Gastrocnemius medialis (tissue), 4 donors: ENCODE measurements at regions not wholly inside any gene's neighbourhood (a gene's known extent, or its start where the extent isn't known, plus 50 kb on each side); places are given as distances from the start of the nearest gene placed in this dataset.

ENCODE experiments used
- ATAC-seq, 2 donors: fragments of 150-250 bp; one replicate each; pipeline ENCODE4 v1.9.1; 2016
- DNase-seq, 2 donors: peaks; one replicate each; pipeline ENCODE4 v3.0.0-alpha.2; 2019
- H3K27ac ChIP-seq, 4 donors: fragments of 200-600 bp; sonication (generic); 1 replicate in 1 of 4; 2 replicates in 3 of 4; pipeline ENCODE4 v1.5.1; 2016 to 2018; ENCODE audit warnings: mild to moderate bottlenecking in 2 of 4, moderate library complexity in 1 of 4
- H3K27me3 ChIP-seq, 3 donors: fragments of 200-600 bp; sonication (generic) in 2 of 3; 1 replicate in 1 of 3; 2 replicates in 2 of 3; pipeline versions ENCODE4 v1.5.1 to v1.6.0; 2016 to 2019; ENCODE audit warnings: mild to moderate bottlenecking in 1 of 3, moderate library complexity in 1 of 3
- H3K36me3 ChIP-seq, 2 donors: fragments of 200-600 bp; sonication (generic) in 1 of 2; one replicate each; pipeline ENCODE4 v1.5.1; 2017 to 2018
- H3K4me1 ChIP-seq, 2 donors: fragments of 200-600 bp; sonication (generic) in 1 of 2; one replicate each; pipeline ENCODE4 v1.5.1; 2016 to 2017; ENCODE audit warnings: mild to moderate bottlenecking in 2 of 2
- H3K4me3 ChIP-seq, 4 donors: fragments of 200-600 bp; sonication (generic) in 3 of 4; 1 replicate in 1 of 4; 2 replicates in 3 of 4; pipeline ENCODE4 v1.5.1; 2016 to 2019; ENCODE audit warnings: mild to moderate bottlenecking in 2 of 4
- H3K9me3 ChIP-seq, 3 donors: fragments of 200-600 bp; sonication (generic) in 2 of 3; 1 replicate in 1 of 3; 2 replicates in 2 of 3; pipeline ENCODE4 v1.5.1; 2016 to 2019
- POLR2A ChIP-seq, 2 donors: fragments of 450-650 bp; IDR thresholded peaks; one replicate each; pipeline ENCODE4 v1.6.1; 2017; ENCODE audit warnings: antibody characterized with exemption in 2 of 2, mild to moderate bottlenecking in 2 of 2, moderate library complexity in 2 of 2
- in situ Hi-C, 4 donors: fragments of 200-750 bp; cut with MboI; loops; one replicate each; pipeline versions ENCODE4 v1.15.0 to v1.8.0; 2017; ENCODE audit warnings: low sequenced_read_pairs in 4 of 4
- intact Hi-C: fragments of 100-400 bp; cut with DNase I; formaldehyde crosslinking; loops from one replicate; pipeline ENCODE4 v1.15.1; 2023; ENCODE audit warnings: low total_unique reads
- TF ChIP-seq, protein P1 (sequence below), 5 experiments: fragments of 450-650 bp in 3 of 5; fragments of 200-600 bp in 2 of 5; sonication (generic) in 2 of 5; IDR thresholded peaks in 4 of 5; conservative IDR thresholded peaks in 1 of 5; 1 replicate in 4 of 5; 2 replicates in 1 of 5; pipeline ENCODE4 v1.5.1; 2016 to 2019; ENCODE audit warnings: antibody characterized with exemption in 5 of 5, mild to moderate bottlenecking in 3 of 5, moderate library complexity in 3 of 5

- H3K9me3 ChIP-seq, result no peaks in the 10 kb centered on the region
- H3K27ac ChIP-seq, result no peak overlapping the region
- no peak for DNase-seq
- no peaks in the 10 kb centered on the region for H3K27me3 ChIP-seq
- ATAC-seq, result no peak
- intact Hi-C loops (no loop called here), in situ Hi-C loops (no loop called here)
- TF ChIP-seq, protein P1, sequence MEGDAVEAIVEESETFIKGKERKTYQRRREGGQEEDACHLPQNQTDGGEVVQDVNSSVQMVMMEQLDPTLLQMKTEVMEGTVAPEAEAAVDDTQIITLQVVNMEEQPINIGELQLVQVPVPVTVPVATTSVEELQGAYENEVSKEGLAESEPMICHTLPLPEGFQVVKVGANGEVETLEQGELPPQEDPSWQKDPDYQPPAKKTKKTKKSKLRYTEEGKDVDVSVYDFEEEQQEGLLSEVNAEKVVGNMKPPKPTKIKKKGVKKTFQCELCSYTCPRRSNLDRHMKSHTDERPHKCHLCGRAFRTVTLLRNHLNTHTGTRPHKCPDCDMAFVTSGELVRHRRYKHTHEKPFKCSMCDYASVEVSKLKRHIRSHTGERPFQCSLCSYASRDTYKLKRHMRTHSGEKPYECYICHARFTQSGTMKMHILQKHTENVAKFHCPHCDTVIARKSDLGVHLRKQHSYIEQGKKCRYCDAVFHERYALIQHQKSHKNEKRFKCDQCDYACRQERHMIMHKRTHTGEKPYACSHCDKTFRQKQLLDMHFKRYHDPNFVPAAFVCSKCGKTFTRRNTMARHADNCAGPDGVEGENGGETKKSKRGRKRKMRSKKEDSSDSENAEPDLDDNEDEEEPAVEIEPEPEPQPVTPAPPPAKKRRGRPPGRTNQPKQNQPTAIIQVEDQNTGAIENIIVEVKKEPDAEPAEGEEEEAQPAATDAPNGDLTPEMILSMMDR (IDR thresholded peaks at IDR 0.05 in 4 of 5, conservative IDR thresholded peaks at IDR 0.05 in 1 of 5), result no peak
- no peak for TF ChIP-seq POLR2A (IDR thresholded peaks at IDR 0.05)
- H3K36me3 ChIP-seq, result no peaks in the 10 kb centered on the region
- H3K4me3 ChIP-seq, result no peak overlapping the region
- H3K4me1 ChIP-seq, result peaks cover 0 to 8% of the 10 kb centered on the region in 2 donors
Measured at GRCh38 chr12:116337312-116337711, 59.8 kb upstream of the MED13L start.

GRCh38 chr12:116338064-116338846, 60.8 kb upstream of the MED13L start:
- no peaks in the 10 kb centered on the region for H3K36me3 ChIP-seq
- no peak overlapping the region for H3K4me3 ChIP-seq
- DNase-seq (no peak), ATAC-seq (no peak)
- H3K9me3 ChIP-seq, result no peaks in the 10 kb centered on the region
- H3K4me1 ChIP-seq, result peaks cover 0 to 3% of the 10 kb centered on the region in 2 donors
- intact Hi-C loops (no loop called here), in situ Hi-C loops (no loop called here)
- H3K27me3 ChIP-seq, result no peaks in the 10 kb centered on the region
- no peak overlapping the region for H3K27ac ChIP-seq
- no peak for TF ChIP-seq POLR2A (IDR thresholded peaks at IDR 0.05)
- TF ChIP-seq, protein P1 (IDR thresholded peaks at IDR 0.05 in 4 of 5, conservative IDR thresholded peaks at IDR 0.05 in 1 of 5), result no peak

DNA sequence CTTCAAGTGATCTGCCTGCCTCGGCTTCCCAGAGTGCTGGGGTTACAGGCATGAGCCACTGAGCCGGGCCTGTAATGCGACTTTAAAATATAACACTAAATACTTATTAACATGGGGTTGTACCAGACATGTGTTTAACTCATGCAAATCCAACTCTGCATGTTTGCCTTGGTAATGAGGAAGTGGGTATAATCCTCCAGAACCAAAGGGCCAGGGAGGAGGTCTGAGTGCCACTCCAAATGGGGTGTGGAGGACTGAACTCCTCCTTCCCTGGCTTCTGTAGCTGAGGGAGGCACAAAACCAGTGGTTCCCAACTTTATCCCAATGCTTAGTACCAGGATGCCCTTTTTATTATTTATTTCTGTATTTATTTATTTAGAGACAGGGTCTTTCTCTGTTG, 61.6 kb upstream of the MED13L start:
- no peak for DNase-seq
- intact Hi-C loops, result no loop called here
- TF ChIP-seq, protein P1 (IDR thresholded peaks at IDR 0.05 in 4 of 5, conservative IDR thresholded peaks at IDR 0.05 in 1 of 5), result no peak
- TF ChIP-seq POLR2A (IDR thresholded peaks at IDR 0.05), result no peak
- Histone ChIP-seq H3K4me3 (no peak overlapping the region), H3K36me3 (no peaks in the 10 kb centered on the region), H3K27ac (no peak overlapping the region), H3K27me3 (no peaks in the 10 kb centered on the region), H3K9me3 (no peaks in the 10 kb centered on the region), H3K4me1 (no peaks in the 10 kb centered on the region)
- in situ Hi-C loops, result no loop called here
- no peak for ATAC-seq

GRCh38 chr12:116339800-116340371, 62.4 kb upstream of the MED13L start:
- TF ChIP-seq POLR2A (IDR thresholded peaks at IDR 0.05), result no peak
- TF ChIP-seq, protein P1 (IDR thresholded peaks at IDR 0.05 in 4 of 5, conservative IDR thresholded peaks at IDR 0.05 in 1 of 5), result no peak
- in situ Hi-C loops (no loop called here), intact Hi-C loops (no loop called here)
- ATAC-seq (peak; percentile 85), DNase-seq (no peak)
- Histone ChIP-seq H3K4me3 (no peak overlapping the region), H3K27ac (no peak overlapping the region), H3K27me3 (no peaks in the 10 kb centered on the region), H3K9me3 (no peaks in the 10 kb centered on the region), H3K4me1 (no peaks in the 10 kb centered on the region), H3K36me3 (no peaks in the 10 kb centered on the region)
